Inferior parietal cortex (tissue), 1 donor: ENCODE measurements at regions not wholly inside any gene's neighbourhood (a gene's known extent, or its start where the extent isn't known, plus 50 kb on each side); places are given as distances from the start of the nearest gene placed in this dataset.

Experiments
- DNase-seq: peaks from one replicate; pipeline ENCODE4 v3.0.0-alpha.2; 2016; ENCODE audit errors: extremely low spot score

DNA sequence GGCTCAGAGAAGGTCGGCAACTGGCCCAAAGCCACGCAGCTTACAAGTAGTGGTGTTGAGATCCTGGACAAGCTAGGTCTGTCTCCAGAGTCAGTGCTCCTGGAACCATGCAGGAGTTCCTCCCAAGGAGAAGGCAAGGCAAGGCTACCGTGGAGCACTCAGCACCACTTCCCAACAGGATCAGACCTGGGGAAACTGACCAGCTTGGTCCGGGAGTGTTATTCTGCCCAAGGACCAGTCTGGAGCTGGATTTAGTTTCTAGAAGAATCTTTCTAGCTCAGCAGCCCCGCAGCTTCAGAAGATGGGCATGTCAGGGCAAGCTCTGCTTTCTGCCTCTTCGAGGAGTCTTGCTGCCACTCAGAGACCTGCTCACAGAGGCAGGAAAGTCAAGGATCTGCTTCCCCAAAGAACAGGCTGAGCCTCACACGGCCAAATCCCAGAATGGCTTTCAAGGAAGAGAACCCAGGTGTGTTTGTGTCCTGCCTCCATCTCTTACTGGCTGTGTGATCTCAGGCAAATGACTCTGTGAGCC is 302.8 kb downstream of the MATN1 start:
- no peak for DNase-seq

DNA sequence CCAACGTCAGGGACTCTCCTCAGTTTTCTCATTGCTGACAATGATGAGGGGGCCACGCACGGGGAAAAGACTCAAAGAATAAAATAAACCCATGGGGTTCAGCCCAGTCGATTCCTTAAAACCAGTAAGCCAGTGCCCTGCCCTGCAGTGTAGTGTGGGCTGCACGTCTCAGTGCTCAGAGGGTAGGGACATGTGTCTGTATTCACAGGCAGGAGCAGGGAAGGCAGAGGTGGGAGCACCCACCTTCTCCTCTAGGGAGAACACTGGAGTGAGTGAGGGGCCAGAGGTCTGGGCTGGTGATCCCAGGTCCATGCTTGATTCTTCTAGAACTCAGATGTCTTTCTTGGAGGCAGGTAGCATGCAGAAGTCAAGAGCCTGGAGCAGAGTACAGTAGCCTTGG is 303.6 kb downstream of the MATN1 start:
- no peak for DNase-seq

DNA sequence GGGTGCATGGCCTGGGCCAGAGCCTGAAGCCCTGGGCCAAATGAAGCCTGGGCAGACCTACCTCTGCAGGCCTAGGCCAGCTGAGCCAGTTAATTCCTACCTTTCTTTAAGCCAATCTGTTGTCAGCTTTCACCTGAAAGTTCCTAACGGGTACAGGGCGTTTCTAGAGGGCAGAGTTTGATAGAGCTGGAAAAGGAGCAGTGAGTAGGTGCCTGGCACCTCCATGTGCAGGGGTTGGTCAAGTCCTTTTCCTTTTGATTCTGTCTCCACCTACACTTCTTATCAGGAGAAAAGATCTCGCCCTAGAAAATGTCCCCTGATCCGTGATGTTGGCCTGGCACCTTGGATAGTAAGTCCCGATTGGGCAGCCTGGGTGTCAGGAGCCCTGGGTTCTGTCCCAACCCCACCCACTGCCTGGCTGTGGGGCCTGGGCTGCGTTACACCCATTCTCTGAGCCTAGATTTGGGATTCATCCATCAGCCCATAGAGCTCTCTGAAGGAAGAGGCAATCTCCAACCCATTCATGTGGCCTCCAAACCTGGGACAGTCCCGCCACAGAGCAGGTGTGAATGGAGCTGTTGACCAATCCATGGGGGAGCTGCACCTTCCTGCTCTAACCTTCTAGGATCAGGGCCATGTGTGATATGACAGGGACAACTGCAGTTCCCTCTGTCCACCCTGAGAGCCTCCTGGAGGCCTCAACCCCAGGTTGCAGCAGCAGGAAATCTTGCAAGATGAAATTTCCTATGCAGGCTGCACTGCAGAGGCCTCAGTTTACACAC is 304.3 kb downstream of the MATN1 start:
- no peak for DNase-seq

DNA sequence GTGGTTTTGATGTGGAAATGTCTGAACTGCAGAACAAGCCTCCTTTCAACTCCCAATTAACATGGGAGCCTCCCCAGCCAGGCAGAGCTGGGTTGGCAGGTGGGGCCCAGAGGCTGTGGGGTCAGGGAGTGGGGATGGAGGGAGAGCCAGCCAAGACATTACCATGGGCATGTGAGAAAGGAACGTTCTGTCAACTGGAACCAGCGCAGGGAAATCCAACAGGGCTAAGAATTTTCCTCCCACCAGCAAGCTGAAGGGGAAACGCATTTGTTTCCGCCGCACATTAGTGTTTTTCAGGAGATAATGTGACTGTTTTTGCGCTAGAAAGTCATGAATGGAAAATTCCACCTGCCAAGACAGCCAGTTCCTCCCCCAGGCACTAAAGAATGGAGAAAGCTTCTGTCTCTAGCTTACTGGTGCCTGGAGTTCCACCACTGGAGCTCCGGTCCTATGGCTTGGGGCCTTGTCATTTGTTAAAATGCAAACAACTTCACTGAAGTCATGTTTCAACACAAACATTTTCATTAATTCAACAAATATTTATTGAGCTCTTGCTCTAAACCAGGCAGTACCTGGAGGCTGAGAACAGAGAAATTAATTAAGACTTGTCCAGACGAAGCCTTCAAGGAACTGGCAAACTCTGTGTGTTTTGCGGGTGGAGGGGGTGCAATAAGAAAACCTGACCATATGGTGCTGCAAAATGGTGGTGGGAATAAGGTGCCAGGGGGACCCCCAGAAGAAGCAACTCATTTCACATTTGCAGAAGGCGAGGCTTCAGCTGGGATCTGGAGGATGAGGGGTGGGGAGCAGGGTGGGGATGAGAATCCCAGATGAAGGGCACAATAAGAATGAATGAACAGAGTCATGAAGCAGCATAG is 305.1 kb downstream of the MATN1 start:
- no peak for DNase-seq

DNA sequence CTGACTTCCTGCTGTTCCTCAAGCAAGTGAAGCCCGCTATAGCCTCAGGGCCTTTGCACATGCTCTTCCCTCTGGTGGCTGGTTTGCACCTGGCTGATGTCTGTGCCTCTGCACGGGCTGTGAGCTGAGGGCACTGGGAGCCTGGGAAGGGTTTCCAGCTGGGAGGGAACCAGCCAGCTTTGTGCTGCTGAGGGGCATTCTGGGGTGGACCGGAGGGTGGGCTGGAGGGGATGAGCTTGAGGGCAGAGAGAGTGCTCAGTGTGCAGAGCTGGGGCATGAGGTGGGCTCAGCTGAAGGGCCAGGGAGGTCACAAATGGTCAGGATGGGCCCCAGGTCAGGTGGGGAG is 305.7 kb downstream of the MATN1 start:
- DNase-seq: no peak

DNA sequence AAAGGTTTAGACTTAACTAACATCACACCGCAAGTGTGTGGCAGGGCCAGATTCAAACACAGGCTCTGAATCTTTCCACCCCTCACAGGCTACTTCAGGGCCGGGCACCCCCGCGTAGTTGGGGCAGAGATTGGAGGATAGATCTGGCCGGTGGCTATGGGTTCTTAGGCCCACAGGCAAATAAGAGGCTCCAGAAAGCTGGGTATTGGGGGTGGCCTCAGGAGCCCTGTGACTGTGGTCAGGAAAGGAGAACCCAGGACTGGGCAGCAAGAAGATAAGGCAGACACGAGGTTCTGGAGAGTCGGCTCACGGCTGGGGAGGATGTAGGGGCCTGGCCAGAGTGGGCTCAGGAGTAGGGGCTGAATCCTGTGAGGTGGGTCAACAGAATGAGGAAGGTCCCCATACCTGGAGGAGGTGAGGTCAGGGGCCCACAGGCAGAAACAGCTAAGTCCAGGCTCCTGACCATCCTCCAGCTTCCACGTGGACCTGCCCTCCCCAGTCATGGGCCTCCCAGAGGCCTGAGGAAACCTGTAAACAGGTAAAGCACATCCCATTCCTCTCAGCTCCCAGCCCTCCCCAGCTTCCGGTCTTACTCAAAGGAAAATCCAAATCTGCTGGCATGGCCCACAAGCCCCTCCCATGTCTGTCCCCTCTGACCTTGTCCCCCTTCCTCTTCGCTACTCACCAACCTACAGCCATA is 306.2 kb downstream of the MATN1 start:
- no peak for DNase-seq

DNA sequence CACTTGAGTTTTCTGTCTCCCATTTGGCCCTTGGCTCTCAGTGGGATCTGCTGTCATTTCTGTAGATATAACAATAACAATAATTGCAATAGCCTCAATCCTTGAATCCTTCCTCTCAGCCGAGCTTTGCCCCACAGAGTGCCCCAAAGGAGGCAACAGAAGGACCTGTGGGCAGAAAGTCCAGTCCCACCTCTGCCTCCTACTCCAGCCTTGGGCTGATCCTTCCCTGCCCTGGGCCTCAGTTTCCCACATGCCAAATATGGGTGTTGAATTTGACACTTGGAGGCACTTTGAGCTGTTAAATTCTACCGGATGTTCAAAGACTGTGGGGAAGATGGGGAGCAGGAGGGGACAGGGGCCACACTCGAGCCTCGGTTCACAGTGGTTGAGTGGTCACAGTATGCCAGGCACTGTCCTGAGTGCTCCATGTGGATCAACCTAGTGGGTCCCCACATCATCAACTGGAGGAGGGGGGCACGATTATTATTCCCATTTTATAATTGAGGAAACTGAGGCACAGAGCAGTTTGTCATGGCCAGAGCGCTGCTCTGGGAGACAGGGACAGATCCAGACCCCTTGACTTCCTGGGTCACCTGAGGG is 307.1 kb downstream of the MATN1 start:
- no peak for DNase-seq

DNA sequence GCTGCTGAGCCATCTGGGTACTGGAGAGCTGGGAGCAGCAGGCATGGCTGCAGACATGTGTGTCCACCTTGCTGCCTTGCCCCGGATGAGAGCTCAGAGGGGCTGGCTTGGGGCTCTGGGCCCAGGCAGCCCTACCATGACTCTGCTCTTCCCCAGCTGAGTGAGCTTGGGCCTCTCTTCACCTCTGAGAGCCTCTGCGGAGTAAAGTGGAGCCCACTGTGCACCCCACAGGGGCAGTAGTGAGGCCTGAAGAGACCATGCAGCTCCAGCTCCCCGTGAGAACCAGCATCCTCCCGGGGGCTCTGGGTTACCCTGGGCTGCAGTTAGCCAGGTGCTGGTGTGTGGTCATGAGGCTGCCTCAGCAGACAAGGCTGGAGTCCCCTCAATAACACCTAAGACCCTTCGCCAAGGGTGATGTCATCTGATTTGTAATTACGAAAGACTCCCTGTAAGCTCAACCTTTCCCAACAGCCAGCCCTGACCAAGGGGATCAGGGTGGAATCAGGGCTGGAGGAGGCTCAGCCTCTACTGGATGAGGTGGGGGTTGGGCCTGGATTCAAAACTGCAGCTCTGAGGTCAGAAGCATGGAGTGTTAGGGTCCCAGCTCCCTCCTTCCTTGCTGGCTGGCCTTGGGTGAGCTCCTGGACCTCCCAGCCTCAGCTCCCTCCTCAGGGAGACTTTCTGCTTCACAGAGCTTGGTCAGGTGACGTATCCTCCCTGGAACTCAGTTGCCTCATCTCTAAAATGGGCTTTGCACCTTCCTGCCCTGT is 308.0 kb downstream of the MATN1 start:
- DNase-seq: no peak

DNA sequence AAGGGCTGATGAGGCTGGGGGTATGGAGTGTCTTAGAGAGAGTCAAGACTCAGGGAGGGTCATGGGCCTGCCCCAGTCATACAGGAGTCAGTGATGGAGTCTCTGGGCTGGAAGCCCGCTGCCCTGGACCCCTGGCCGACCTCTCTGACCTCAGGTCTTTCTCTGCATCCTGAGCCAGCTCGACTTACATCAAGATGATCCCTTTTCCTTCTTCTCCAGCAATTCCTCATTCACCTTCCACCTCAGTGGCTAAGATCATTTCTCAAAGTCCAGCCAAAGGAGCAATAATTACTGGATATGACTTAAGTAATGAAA is 308.6 kb downstream of the MATN1 start:
- no peak for DNase-seq

DNA sequence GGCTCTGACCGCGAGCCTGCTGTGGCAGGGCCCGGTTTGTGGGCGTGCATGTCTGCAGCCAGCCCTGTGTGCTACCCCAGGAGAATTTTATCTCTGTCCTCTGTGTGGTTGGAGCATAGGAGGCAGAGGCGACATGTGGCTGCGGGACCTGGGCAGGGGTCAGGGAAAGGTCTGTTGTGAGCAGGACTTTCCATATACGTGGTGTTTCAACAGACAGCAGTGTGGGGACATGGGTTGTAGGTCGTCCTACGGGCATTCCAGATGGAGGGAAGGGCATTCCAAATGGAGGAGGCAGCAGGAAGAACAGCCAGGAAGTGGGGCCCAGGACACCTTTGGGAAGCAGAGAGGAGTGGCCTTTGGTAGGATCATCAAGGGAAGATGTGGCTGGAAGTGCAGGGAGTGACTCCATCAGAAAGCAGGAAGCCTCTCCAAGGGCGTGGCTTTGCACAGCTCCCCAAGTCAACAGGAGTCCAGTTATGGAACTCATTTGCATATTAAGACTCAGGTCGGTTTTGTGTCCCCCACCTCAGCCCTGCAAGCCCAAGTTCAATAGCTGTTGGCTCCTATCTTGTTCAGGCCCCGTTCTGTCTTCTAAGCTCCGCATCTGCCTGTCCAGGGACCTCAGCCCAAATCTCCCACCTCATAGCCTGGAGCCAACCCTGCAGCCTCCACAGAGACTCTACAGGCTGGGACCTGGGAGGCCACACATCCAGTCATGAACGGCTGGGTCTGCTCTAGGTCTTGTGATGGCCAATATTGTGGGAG is 309.1 kb downstream of the MATN1 start:
- DNase-seq: no peak

DNA sequence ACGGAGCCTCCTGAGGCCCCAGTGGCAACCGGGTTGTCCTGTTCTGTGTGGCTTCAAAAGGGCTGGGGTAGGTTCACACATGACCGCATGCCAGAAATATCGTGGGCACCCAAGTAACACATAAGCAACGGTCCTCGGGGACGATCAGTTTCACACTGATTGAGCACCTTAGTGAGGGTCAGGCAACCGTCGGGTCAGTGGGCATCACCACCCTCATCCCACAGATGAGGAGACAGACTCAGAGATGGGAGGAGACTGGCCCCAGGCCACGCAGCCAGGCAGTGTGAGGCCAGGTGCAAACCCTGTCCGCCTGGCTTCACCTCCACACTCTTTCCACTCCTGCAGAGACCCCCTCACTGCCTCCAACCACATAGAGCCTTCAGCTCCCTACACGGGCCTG is 309.8 kb downstream of the MATN1 start:
- no peak for DNase-seq

DNA sequence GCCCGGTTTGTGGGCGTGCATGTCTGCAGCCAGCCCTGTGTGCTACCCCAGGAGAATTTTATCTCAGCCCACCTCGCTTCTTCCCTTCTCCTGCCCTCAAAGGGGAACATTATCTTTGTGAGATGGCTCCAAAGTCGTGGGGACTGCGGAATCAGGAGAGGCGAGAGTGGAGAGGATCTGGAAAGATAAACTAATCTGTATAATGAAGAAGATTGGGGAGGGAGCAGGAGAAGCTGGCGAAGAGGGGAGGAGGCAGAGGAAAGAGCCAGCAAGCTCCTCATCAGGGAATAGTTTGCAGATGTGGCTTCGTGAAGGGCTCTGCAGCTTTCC is 310.3 kb downstream of the MATN1 start:
- no peak for DNase-seq

DNA sequence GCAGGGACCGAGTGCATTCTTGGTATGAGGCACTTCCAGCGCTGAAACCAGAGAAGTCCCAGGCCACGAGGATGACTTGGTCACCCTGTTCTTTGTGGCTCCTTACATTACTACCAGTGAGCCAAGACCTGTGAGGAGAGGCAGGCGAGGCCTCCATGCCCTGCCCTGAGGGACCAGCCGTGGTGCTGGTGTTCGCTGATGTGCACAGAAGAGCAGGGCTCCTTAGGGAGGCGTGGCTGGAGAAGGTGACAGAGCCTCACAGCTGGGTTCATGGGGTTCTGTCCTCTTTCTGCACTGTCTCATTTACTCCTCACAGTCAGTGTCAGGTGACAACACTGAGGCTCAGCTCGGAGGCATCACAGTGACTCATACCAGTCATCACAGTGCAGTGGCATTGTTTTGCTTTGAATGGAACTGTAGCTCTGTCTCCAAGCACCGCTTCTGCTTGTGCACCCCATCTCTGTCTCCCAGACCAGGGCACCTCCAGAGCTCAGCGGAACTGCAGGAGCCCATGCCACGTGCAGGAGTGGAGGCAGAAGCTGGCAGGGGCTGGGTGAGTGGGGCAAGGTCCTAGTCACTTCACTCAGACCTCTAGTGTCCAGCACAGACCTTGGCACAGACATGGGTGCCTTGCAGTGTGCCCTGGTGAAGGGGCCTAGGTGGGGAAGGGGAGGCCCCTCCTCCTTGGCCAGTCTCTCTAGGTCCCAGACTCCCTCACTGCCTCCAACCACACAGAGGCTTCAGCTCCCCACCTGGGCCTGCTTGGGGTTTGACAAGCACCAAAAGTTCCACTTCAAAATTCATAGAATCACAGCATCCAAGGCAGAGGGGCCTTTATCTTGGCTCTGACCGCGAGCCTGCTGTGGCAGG is 310.9 kb downstream of the MATN1 start:
- no peak for DNase-seq

DNA sequence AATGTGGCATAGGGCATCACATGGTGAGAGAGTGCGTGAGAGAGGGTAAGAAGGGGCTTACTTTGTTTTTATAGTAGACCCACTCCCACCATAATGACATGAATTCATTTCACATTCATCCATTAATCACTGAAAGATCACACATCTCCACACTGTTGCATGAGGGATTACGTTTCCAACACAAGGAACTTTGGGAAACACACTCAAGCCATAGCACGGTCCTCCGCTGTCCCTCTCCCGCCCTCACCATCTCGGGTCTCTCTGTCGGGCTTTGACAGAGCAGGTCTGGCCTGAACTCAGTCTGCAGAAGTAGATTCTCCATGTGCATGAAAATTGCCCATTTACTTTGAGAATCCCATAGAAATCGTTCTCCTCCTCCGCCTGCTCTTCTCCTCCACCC is 312.2 kb downstream of the MATN1 start:
- DNase-seq: no peak

DNA sequence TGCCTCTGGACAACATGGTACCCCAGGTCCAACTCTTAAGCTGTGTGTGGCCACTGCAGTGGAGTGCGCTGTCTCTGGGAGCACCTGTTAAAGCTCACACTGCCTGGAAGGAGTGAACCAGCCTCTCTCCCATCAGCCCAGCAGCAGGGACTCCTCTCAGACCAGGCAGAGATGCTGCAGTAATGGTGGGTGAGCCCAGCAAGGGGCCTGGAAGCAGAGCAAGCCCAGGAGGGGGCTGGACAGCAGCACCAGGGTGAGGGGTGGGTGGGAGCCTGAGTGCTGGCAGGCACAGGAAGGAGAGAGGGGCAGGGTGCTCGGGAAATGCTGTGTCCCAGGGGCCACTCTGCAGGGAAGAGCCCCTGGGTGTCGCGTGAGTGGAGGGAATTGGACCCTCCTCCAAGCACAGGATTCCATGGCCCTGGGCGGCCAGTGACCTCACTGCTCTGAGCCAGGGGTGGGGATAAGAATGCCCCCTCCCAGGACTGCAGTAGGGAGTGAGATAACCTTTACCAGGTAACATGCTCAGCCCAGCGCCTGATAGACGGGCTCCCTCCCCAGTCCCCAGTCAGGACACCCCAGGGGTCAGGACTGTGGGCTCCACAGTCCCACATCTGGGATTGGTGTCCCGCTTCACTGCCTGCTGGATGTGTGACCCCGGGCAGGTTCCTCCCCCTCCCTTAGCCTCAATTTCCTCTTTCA is 313.1 kb downstream of the MATN1 start:
- no peak for DNase-seq

DNA sequence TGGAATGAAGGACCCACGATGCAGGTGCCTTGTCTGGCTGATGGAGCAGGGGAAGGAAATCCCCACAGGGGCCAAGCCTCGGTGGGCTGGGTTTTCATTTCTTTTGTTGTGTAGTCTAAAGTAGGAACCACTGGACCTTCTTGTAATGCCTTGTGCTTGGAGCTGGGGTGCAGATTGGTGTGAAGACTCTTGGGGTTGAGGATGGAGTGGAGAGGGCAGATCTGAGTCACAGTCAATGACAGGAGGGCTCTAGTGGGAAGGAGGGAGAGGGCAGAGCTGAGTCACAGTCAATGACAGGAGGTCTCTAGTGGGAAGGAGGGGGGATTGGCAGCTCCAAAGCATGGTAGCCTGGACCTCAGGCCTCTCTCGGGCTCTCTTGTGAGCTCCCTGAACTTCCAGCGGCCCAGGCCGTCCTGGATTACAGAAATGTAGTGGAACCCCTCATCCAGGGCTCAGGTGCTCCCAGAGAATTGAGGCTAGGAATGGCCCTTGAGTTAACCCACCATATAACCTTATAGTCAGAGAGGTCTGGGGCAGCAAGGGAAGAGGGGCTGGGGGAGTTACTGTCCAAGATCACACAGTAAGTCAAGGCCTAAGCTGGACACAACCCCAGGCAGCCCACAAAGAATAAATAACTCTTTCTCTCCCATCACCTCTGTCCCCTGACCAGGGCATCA is 313.8 kb downstream of the MATN1 start:
- no peak for DNase-seq

DNA sequence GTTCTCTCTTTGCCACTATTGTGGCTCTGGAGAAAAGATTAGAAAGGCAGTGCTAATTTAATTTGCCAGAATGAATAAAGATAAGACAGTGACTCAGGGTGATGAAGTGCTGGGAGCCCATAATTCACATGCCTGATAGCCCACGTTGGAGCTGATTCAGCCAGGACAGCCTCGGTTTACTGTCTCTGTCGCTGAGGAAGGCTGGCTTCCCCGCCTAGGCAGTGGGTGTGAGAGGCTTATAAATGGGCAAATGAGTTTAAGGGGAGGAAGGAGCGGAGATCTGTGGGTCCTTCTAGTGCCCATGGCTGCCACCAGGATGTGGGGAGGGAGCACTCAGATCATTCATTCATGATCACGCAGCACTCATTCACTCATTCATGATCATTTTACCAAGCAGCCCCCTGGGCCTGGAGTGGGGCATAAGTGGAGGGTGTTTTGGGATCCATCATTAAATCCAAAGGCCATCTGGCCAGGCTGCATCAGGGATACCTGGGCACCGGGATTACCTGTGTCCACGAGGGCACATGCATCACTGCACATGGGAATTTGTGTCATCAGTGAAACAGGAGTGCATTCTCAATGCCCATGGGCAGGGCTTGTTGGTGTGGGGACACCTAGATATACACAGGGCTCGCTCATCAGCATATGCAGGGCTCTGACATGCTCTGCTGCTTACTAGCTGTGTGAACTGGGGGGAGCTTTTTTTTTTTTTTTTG is 315.4 kb downstream of the MATN1 start:
- DNase-seq: no peak
